ENCODE measurements at regions not wholly inside any gene's neighbourhood (a gene's known extent, or its start where the extent isn't known, plus 50 kb on each side); places are given as distances from the start of the nearest gene placed in this dataset.
"Not testable (repeated sequence)": the region's sequence is repeated elsewhere in the genome, so short reads cannot be mapped to it uniquely, and the experiment has no call there.

GRCh38 chr7:75261660-75262059 lies 133.8 kb upstream of the TRIM73 start:
- TF ChIP-seq POLR2A, CTCF (IDR thresholded peaks at IDR 0.05): not testable (repeated sequence)

All from right lobe of liver (tissue), 4 donors.